DND-41 (cell line): ENCODE measurements at regions not wholly inside any gene's neighbourhood (a gene's known extent, or its start where the extent isn't known, plus 50 kb on each side); places are given as distances from the start of the nearest gene placed in this dataset.
"Not testable (repeated sequence)": the region's sequence is repeated elsewhere in the genome, so short reads cannot be mapped to it uniquely, and the experiment has no call there.

Experiments
- ATAC-seq: fragments of 200-7000 bp; cut with Tn5 transposase; 3 replicates; pipeline ENCODE4 v1.9.1; 2021; ENCODE audit warnings: low read depth; ENCODE audit not compliant: insufficient read depth
- DNase-seq: peaks from one replicate; pipeline ENCODE4 v3.0.0-alpha.2; 2020
- H2AFZ ChIP-seq: 2 replicates; pipeline ENCODE4 v1.6.0; 2012; ENCODE audit warnings: low read depth, low read length
- H3K27ac ChIP-seq: 2 replicates; pipeline ENCODE4 v1.5.1; 2012; ENCODE audit warnings: low read length, inconsistent platforms
- H3K27me3 ChIP-seq: fragments of 200-600 bp; sonication (generic); 2 replicates; pipeline ENCODE4 v1.6.0; 2012; ENCODE audit warnings: low read length, mild to moderate bottlenecking, inconsistent platforms; ENCODE audit not compliant: insufficient read depth, poor library complexity
- H3K36me3 ChIP-seq: 2 replicates; pipeline ENCODE4 v1.5.1; 2012; ENCODE audit warnings: low read length, inconsistent platforms; ENCODE audit not compliant: insufficient read depth
- H3K4me1 ChIP-seq: 2 replicates; pipeline ENCODE4 v1.5.1; 2012; ENCODE audit warnings: mild to moderate bottlenecking, low read length; ENCODE audit not compliant: insufficient read depth
- H3K4me2 ChIP-seq: 2 replicates; pipeline ENCODE4 v1.6.0; 2012; ENCODE audit warnings: mild to moderate bottlenecking, moderate library complexity, low read length, inconsistent platforms; ENCODE audit not compliant: insufficient read depth
- H3K4me3 ChIP-seq, 2 experiments: fragments of 200-600 bp in 1 of 2; shearing (Covaris generic) in 1 of 2; 2 replicates each; pipeline ENCODE4 v1.5.1; 2012 to 2016; ENCODE audit warnings: inconsistent platforms in 2 of 2, low read length in 2 of 2, mild to moderate bottlenecking in 2 of 2, low read depth in 1 of 2, moderate library complexity in 1 of 2
- H3K79me2 ChIP-seq: 2 replicates; pipeline ENCODE4 v1.6.0; 2012; ENCODE audit warnings: low read length, inconsistent platforms; ENCODE audit not compliant: insufficient read depth
- H3K9ac ChIP-seq: 2 replicates; pipeline ENCODE4 v1.6.0; 2012; ENCODE audit warnings: low read depth, mild to moderate bottlenecking, inconsistent platforms, low read length, moderate library complexity
- H3K9me3 ChIP-seq: 2 replicates; pipeline ENCODE4 v1.5.1; 2012; ENCODE audit warnings: low read length, moderate library complexity, mild to moderate bottlenecking, inconsistent platforms; ENCODE audit not compliant: insufficient read depth, severe bottlenecking
- H4K20me1 ChIP-seq: 2 replicates; pipeline ENCODE4 v1.6.0; 2012; ENCODE audit warnings: low read length; ENCODE audit not compliant: insufficient read depth
- EZH2 ChIP-seq: IDR thresholded peaks from 3 replicates; pipeline ENCODE4 v1.6.1; 2012; ENCODE audit warnings: borderline replicate concordance, low read depth, mild to moderate bottlenecking, moderate library complexity, low read length, inconsistent platforms; ENCODE audit not compliant: severe bottlenecking
- TF ChIP-seq, protein P1 (sequence below): IDR thresholded peaks from 2 replicates; pipeline ENCODE4 v1.5.1; 2012; ENCODE audit warnings: borderline replicate concordance, low read length, moderate library complexity, mild to moderate bottlenecking; ENCODE audit not compliant: poor library complexity, severe bottlenecking; ENCODE audit errors: extremely low read depth

DNA sequence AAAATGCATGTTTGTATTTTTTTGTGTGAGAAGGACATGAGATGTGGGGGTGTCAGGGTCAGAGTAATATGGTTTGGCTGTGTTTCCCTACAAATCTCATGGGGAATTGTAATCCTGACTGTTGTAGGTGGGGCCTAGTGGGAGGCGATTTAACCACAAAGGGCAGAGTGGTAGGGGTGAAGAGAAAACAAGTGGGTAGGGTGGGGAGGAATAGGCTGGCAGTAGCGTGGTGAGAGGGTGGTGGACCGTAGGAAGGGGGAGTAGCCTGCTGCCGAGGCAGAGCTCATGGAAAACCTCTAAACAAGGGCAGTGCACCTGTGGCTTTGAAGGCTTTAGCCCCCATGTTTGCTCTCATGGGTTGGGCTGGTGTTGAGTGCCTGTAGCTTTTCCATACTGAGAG is 152.8 kb upstream of the ZNF519 start:
- DNase-seq, result peak; percentile 34

DNA sequence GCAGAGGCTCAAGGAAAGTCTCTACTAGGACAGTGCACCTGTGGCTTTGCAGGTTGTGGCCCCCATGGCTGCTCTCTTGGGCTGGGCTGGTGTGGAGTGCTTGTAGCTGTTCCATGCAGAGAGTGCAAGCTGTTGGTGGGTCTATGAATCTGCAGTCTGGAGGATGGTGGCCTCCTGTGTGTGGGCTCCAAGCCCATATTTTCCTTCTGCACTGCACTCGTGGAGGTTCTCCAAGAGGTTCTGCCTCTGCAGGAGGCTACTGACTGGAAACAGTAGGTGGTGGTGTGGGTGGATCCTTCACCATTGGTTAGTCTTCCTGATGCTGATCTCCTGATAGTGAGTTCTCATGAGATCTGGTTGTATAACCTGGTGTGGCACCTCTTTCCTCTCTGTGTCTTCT is 143.2 kb upstream of the ZNF519 start:
- not testable (repeated sequence) for DNase-seq, H3K4me2 ChIP-seq, H2AFZ ChIP-seq, H3K27ac ChIP-seq, ATAC-seq, H3K36me3 ChIP-seq, H3K27me3 ChIP-seq, H4K20me1 ChIP-seq, H3K4me1 ChIP-seq, H3K9ac ChIP-seq, H3K79me2 ChIP-seq, H3K4me3 ChIP-seq, H3K9me3 ChIP-seq

More for the DNA sequence above, 152.8 kb upstream of the ZNF519 start:
- Histone ChIP-seq H3K4me2 (no peak overlapping the region), H3K36me3 (no peaks in the 10 kb centered on the region), H3K9ac (no peak overlapping the region), H3K79me2 (no peaks in the 10 kb centered on the region), H3K9me3 (no peaks in the 10 kb centered on the region), H3K4me1 (peaks cover 10% of the 10 kb centered on the region), H3K4me3 (no peak overlapping the region), H3K27me3 (no peaks in the 10 kb centered on the region), H2AFZ (no peak overlapping the region), H3K27ac (0 out of 2 replicates have a peak overlapping the region, but pooled peaks have one; percentile 28), H4K20me1 (no peaks in the 10 kb centered on the region)
- ATAC-seq, result peak; percentile 79
- TF ChIP-seq, protein P1, sequence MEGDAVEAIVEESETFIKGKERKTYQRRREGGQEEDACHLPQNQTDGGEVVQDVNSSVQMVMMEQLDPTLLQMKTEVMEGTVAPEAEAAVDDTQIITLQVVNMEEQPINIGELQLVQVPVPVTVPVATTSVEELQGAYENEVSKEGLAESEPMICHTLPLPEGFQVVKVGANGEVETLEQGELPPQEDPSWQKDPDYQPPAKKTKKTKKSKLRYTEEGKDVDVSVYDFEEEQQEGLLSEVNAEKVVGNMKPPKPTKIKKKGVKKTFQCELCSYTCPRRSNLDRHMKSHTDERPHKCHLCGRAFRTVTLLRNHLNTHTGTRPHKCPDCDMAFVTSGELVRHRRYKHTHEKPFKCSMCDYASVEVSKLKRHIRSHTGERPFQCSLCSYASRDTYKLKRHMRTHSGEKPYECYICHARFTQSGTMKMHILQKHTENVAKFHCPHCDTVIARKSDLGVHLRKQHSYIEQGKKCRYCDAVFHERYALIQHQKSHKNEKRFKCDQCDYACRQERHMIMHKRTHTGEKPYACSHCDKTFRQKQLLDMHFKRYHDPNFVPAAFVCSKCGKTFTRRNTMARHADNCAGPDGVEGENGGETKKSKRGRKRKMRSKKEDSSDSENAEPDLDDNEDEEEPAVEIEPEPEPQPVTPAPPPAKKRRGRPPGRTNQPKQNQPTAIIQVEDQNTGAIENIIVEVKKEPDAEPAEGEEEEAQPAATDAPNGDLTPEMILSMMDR, result no peak
- TF ChIP-seq EZH2, result no peak

DNA sequence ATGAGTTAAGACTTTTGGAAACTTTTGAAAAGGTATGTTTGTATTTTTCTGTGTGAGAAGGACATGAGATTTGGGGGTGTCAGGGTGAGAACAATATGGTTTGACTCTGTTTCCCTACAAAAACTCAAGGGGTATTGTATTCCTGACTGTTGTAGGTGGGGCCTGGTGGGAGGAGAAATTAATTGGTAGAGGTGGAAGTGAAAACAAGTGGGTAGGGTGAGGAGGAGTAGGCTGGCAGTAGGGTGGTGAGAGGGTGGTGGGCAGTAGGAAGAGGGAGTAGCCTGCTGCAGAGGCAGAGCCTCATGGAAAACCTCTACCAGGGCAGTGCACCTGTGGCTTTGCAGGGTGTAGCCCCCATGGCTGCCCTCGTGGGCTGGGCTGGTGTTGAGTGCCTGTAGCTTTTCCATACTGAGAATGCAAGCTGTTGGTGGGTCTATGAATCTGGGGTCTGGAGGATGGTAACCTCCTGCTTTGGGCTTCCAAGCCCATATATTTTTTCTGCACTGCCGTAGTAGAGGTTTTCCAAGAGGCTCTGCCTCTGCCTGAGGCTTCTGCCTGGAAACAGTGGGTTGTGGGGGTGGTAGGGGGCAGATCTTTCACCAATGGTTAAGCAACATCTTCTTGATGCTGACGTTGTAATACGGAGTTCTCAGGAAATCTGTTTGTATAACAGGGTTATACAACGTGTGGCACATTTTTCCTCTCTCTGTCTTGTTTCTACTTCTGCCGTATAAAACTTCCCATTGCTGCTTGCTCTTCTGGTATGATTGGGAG is 133.6 kb upstream of the ZNF519 start:
- H3K79me2 ChIP-seq, H3K9ac ChIP-seq, H4K20me1 ChIP-seq, H3K27ac ChIP-seq, H3K4me1 ChIP-seq, H3K27me3 ChIP-seq, ATAC-seq, H3K9me3 ChIP-seq, H3K4me3 ChIP-seq, DNase-seq, H2AFZ ChIP-seq, H3K36me3 ChIP-seq, H3K4me2 ChIP-seq: not testable (repeated sequence)

DNA sequence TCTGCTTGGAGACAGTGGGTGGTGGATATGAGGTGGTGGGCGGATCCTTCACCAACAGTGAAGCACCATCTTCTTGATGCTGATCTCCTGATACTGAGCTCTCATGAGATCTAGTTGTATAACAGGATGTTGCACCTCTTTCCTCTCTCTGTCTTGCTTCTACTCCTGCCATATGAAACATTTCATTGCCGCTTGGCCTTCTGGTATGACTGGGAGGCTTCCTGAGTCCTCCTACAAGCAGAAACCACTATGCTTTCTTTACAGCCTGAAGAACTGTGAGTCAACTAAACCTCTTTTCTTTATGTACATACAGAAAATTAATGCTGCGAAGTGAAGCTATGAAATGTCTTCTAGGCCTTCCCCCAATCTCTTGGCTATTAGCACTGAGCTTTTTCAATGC is 130.6 kb upstream of the ZNF519 start:
- DNase-seq, H3K4me2 ChIP-seq, H3K36me3 ChIP-seq, H3K4me3 ChIP-seq, H3K27ac ChIP-seq, H3K9me3 ChIP-seq, H3K9ac ChIP-seq, H4K20me1 ChIP-seq, H3K27me3 ChIP-seq, H3K4me1 ChIP-seq, H2AFZ ChIP-seq, H3K79me2 ChIP-seq, ATAC-seq: not testable (repeated sequence)

DNA sequence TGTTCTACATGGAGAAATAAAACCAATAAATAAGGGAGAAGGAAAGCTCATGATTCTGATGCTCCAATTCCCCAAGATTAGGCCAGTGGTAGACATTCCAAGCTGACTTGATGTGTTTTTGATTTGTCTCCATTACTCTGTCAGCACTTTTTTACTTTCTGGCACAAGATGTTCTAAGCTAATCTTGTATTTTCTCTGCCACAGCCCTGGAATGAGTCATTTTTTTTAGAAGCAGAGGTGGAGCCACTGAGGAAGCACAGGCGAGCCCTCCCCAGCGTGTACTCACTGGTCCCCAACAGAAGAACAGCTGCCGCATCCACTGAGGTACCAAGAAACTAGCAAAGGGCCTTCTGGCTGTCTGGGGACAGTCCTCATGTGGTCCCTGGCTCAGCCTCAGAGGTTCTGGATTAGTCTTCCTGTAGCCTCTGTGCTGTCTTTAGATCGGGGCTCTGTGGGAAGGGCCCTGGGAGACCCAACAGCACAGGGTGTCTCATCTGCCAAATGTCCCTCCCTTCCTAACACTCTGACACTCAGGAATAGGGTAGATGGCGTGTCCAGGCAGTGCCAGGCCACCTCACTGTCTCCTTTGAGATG is 117.9 kb upstream of the ZNF519 start:
- H2AFZ ChIP-seq, H3K79me2 ChIP-seq, H3K4me1 ChIP-seq, H3K27me3 ChIP-seq, H3K4me2 ChIP-seq, H3K9ac ChIP-seq, H3K4me3 ChIP-seq, H4K20me1 ChIP-seq, H3K27ac ChIP-seq, DNase-seq, ATAC-seq, H3K9me3 ChIP-seq: not testable (repeated sequence)
- peaks cover 20% of the 10 kb centered on the region for H3K36me3 ChIP-seq

DNA sequence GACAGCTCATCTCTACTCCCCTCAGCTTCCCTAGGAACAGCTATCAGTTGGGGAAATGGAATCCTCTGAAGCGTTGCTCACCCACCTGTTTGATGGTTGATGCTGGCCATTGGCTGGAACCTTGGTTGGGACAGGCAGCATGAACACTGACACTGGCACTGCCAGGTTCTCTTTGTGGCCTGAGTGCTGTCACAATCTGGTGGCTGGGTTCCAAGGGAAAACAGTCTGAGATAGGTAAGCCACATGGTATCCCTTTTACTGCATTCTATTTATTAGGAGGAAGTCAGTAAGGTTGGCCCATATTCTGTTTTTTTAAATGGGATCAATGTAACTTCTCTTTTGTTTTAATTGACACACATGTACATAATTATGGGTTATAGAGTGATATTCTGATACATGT is 107.0 kb upstream of the ZNF519 start:
- DNase-seq, H3K9ac ChIP-seq, H3K27me3 ChIP-seq, H3K4me3 ChIP-seq, H3K79me2 ChIP-seq, H2AFZ ChIP-seq, H3K4me2 ChIP-seq, H3K9me3 ChIP-seq, H4K20me1 ChIP-seq, H3K36me3 ChIP-seq: not testable (repeated sequence)
- peak; percentile 44; the same call in 1 of the 3 replicates for ATAC-seq
- H3K27ac ChIP-seq, result peak overlapping the region; percentile 59; the same call in 1 of the 2 replicates
- H3K4me1 ChIP-seq, result peaks cover 41% of the 10 kb centered on the region

DNA sequence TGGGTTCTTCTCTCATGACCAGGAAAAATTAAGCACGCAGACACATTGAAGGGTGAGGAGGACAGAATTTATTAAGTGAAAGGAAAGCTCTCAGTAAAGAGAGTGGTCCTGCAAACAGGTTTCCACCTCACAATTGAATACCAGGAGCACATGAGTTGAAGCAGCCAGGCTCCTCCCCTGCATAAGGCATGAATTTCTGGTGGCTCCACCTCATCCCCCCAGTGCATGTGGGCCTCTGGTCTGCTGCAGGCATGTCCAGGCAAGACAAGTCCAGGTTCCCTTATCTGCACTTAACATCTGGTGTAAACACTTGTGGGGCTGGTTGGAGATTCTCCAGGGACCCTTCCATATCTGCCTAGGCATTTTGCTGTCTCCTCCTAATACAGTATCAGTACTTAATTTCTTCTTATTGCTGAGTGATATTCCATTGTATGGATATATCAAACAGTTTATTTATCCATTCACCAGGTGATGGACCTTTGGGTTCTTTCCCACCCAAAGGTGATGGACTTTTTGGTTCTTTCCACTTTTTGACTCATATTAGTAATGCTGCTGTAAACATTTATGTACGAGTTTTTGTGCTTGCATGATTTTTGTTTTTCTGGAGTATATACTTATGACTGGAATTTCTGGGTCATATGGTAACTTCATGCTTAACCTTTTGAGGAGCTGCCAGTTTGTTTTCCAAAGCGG is 104.3 kb upstream of the ZNF519 start:
- not testable (repeated sequence) for H2AFZ ChIP-seq, H3K9me3 ChIP-seq, H3K4me3 ChIP-seq, H3K36me3 ChIP-seq, H3K27ac ChIP-seq, H3K4me2 ChIP-seq, H3K79me2 ChIP-seq, H4K20me1 ChIP-seq, H3K9ac ChIP-seq, H3K27me3 ChIP-seq
- DNase-seq (peak; percentile 53), ATAC-seq (peak; percentile 52; the same call in 1 of the 3 replicates)
- peaks cover 41% of the 10 kb centered on the region for H3K4me1 ChIP-seq
